IMR-90 (cell line): ENCODE measurements at regions not wholly inside any gene's neighbourhood (a gene's known extent, or its start where the extent isn't known, plus 50 kb on each side); places are given as distances from the start of the nearest gene placed in this dataset.
"Not testable (repeated sequence)": the region's sequence is repeated elsewhere in the genome, so short reads cannot be mapped to it uniquely, and the experiment has no call there.

ENCODE experiments used
- ATAC-seq: fragments of 200-7000 bp; cut with Tn5 transposase; 2 replicates; pipeline ENCODE4 v1.9.1; 2020; ENCODE audit warnings: low read depth, mild to moderate bottlenecking, moderate library complexity
- BruUV-seq: library from RNA; stranded (reverse); fragments of 400-500 nt; replicated peaks from 2 replicates; lab custom pipeline; 2021; lab: Mats Ljungman, UMichigan
- CTCF ChIA-PET: fragments of 300-600 bp; formaldehyde crosslinking; extraction: SDS; loops from one replicate; lab custom pipeline; 2021; ENCODE audit warnings: antibody characterized with exemption; lab: Yijun Ruan, JAX
- POLR2A ChIA-PET: fragments of 300-600 bp; sonication (Branson Sonifier 250); formaldehyde crosslinking; loops from one replicate; lab custom pipeline; 2022; ENCODE audit warnings: antibody characterized with exemption; ENCODE audit not compliant: unreplicated experiment; lab: Charles Lee
- DNase-seq: peaks from one replicate; pipeline ENCODE4 v3.0.0; 2013
- H2AFZ ChIP-seq: replicated peaks from 2 replicates; pipeline ENCODE3; 2013; ENCODE audit warnings: low read length, mild to moderate bottlenecking; ENCODE audit not compliant: poor library complexity
- H2AK5ac ChIP-seq: 2 replicates; pipeline ENCODE4 v1.6.1; 2013; ENCODE audit warnings: low read depth, low read length, inconsistent platforms
- H2AK9ac ChIP-seq: replicated peaks from 2 replicates; pipeline ENCODE3; 2013; ENCODE audit warnings: mild to moderate bottlenecking, low read depth, low read length, moderate library complexity; ENCODE audit not compliant: poor library complexity
- H2BK120ac ChIP-seq: 2 replicates; pipeline ENCODE4 v1.6.1; 2013; ENCODE audit warnings: low read depth, low read length, inconsistent platforms
- H2BK15ac ChIP-seq: 3 replicates; pipeline ENCODE4 v1.6.1; 2013; ENCODE audit warnings: low read depth, low read length, inconsistent platforms
- H2BK20ac ChIP-seq: 2 replicates; pipeline ENCODE4 v1.6.1; 2013; ENCODE audit warnings: low read depth, mild to moderate bottlenecking, inconsistent platforms, low read length, moderate library complexity
- H2BK5ac ChIP-seq: 2 replicates; pipeline ENCODE4 v1.6.1; 2013; ENCODE audit warnings: mild to moderate bottlenecking, low read depth, low read length, inconsistent platforms; ENCODE audit not compliant: poor library complexity, severe bottlenecking
- H3K14ac ChIP-seq: replicated peaks from 2 replicates; pipeline ENCODE4 v1.6.1; 2013; ENCODE audit warnings: low read depth, low read length, inconsistent platforms
- H3K18ac ChIP-seq: 2 replicates; pipeline ENCODE4 v1.6.1; 2013; ENCODE audit warnings: low read depth, low read length, control low read depth
- H3K23ac ChIP-seq: 2 replicates; pipeline ENCODE4 v1.6.1; 2013; ENCODE audit warnings: low read depth, low read length, inconsistent platforms
- H3K27ac ChIP-seq: 2 replicates; pipeline ENCODE4 v1.5.1; 2013; ENCODE audit warnings: mild to moderate bottlenecking, control low read depth, low read length; ENCODE audit not compliant: insufficient read depth
- H3K27me3 ChIP-seq: 2 replicates; pipeline ENCODE4 v1.6.1; 2013; ENCODE audit warnings: low read length; ENCODE audit not compliant: control insufficient read depth, insufficient read depth
- H3K36me3 ChIP-seq: 2 replicates; pipeline ENCODE4 v1.6.1; 2013; ENCODE audit warnings: low read length, mixed read lengths; ENCODE audit not compliant: control insufficient read depth, insufficient read depth
- H3K4ac ChIP-seq: 2 replicates; pipeline ENCODE4 v1.6.1; 2013; ENCODE audit warnings: low read depth, low read length, inconsistent platforms
- H3K4me1 ChIP-seq: 2 replicates; pipeline ENCODE4 v1.6.1; 2013; ENCODE audit warnings: low read length, mixed read lengths; ENCODE audit not compliant: control insufficient read depth, insufficient read depth
- H3K4me2 ChIP-seq: 2 replicates; pipeline ENCODE4 v1.6.1; 2013; ENCODE audit warnings: low read depth, mild to moderate bottlenecking, control low read depth, low read length, moderate library complexity
- H3K4me3 ChIP-seq: 2 replicates; pipeline ENCODE4 v1.5.1; 2013; ENCODE audit warnings: low read depth, mild to moderate bottlenecking, control low read depth, low read length, moderate library complexity; ENCODE audit not compliant: insufficient read depth
- H3K56ac ChIP-seq: 2 replicates; pipeline ENCODE4 v1.6.1; 2013; ENCODE audit warnings: low read length, inconsistent platforms; ENCODE audit not compliant: insufficient read depth; ENCODE audit errors: extremely low read depth
- H3K79me1 ChIP-seq, 2 experiments: 2 replicates each; pipeline ENCODE4 v1.6.1; 2013; ENCODE audit warnings: low read length in 2 of 2, inconsistent platforms in 1 of 2, low read depth in 1 of 2
- H3K9ac ChIP-seq: 2 replicates; pipeline ENCODE4 v1.6.1; 2013; ENCODE audit warnings: low read depth, low read length, control low read depth
- H3K9me1 ChIP-seq: 2 replicates; pipeline ENCODE4 v1.6.1; 2013; ENCODE audit warnings: low read length, inconsistent platforms; ENCODE audit not compliant: insufficient read depth
- H3K9me3 ChIP-seq: 2 replicates; pipeline ENCODE4 v1.6.1; 2013; ENCODE audit warnings: low read length; ENCODE audit not compliant: control insufficient read depth, insufficient read depth
- H4K20me1 ChIP-seq: 2 replicates; pipeline ENCODE4 v1.6.1; 2013; ENCODE audit warnings: low read length, inconsistent platforms; ENCODE audit not compliant: insufficient read depth
- H4K5ac ChIP-seq: 2 replicates; pipeline ENCODE4 v1.6.1; 2013; ENCODE audit warnings: mild to moderate bottlenecking, low read depth, low read length, control low read depth
- H4K8ac ChIP-seq, 2 experiments: 2 replicates each; pipeline ENCODE4 v1.6.1; 2013; ENCODE audit warnings: low read depth in 2 of 2, low read length in 2 of 2, control low read depth in 1 of 2, inconsistent platforms in 1 of 2
- H4K91ac ChIP-seq: 2 replicates; pipeline ENCODE4 v1.6.1; 2013; ENCODE audit warnings: low read depth, low read length, inconsistent platforms; ENCODE audit not compliant: insufficient read depth
- MAFK ChIP-seq: IDR thresholded peaks from 2 replicates; pipeline ENCODE4 v1.6.1; 2012; ENCODE audit warnings: low read depth, low read length, improper control_type of control experiment
- RCOR1 ChIP-seq: IDR thresholded peaks from 2 replicates; pipeline ENCODE4 v1.6.1; 2012; ENCODE audit warnings: mild to moderate bottlenecking, low read length, improper control_type of control experiment; ENCODE audit not compliant: insufficient replicate concordance
- whole genome bisulfite sequencing, 2 experiments: methylation state at CpG; one replicate each; pipeline versions ENCODE4 v1.1.5 to v1.1.7; 2013; ENCODE audit warnings: missing lambda C conversion rate in 2 of 2; ENCODE audit not compliant: insufficient read length in 1 of 2; ENCODE audit errors: extremely low coverage in 2 of 2; 5-methylcytosine and 5-hydroxymethylcytosine counted together
- dilution Hi-C: fragments of 300-500 bp; cut with HindIII; formaldehyde crosslinking; loops from one replicate; pipeline ENCODE4 v1.14.3; 2018; ENCODE audit warnings: low sequenced_read_pairs; ENCODE audit not compliant: unreplicated experiment
- in situ Hi-C: fragments of 300-500 bp; cut with MboI; formaldehyde crosslinking; loops from 3 replicates; pipeline ENCODE4 v1.14.3; 2019; ENCODE audit warnings: low sequenced_read_pairs, inconsistent platforms, mixed read lengths
- intact Hi-C: fragments of 100-400 bp; cut with micrococcal nuclease; formaldehyde crosslinking; loops from 2 replicates; pipeline ENCODE4 v1.10.0; 2022

DNA sequence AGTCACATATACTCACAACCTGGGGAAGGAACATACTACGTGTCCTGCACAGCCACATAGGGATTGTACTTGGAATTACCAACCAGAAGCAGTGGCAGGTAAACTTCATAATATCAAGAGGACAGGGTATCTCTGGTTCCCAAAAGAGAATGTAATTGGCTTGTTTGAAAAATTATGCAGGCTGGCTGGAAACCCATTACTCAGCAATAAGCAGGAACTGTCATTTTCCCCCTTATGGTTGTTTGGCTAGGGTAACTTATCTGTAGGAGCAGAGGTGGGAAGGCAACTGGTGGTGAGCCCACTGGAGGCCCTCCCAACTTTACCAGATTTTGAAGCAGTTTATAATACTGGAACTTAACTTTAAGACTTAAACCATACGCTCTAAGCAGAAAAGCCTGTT, 924.1 kb downstream of the LRRIQ3 start:
- Histone ChIP-seq H4K20me1 (no peaks in the 10 kb centered on the region), H3K14ac (no peak overlapping the region), H2AK9ac (no peak overlapping the region), H3K56ac (no peak overlapping the region), H3K23ac (no peak overlapping the region), H3K4ac (no peak overlapping the region), H2BK15ac (no peak overlapping the region), H2BK120ac (no peak overlapping the region), H3K9me3 (peaks cover 9% of the 10 kb centered on the region; the same call in 1 of the 2 replicates), H3K4me2 (no peak overlapping the region), H3K79me1 (no peaks in the 10 kb centered on the region), H3K4me1 (no peaks in the 10 kb centered on the region), H2BK5ac (no peak overlapping the region), H4K91ac (no peak overlapping the region), H3K9ac (no peak overlapping the region), H3K9me1 (no peaks in the 10 kb centered on the region), H3K27ac (no peak overlapping the region), H2BK20ac (no peak overlapping the region), H2AFZ (no peak overlapping the region), H4K5ac (no peak overlapping the region), H3K36me3 (no peaks in the 10 kb centered on the region), H3K18ac (no peak overlapping the region), H3K4me3 (no peak overlapping the region), H2AK5ac (no peak overlapping the region), H4K8ac (no peak overlapping the region), H3K27me3 (no peaks in the 10 kb centered on the region)
- TF ChIP-seq RCOR1, result no peak
- TF ChIP-seq MAFK, result peak; percentile 56; the same call in 1 of the 2 replicates
- POLR2A ChIA-PET, result no interaction called here
- in situ Hi-C loops, result no loop called here
- dilution Hi-C loops, result no loop called here
- no TSS peak for BruUV-seq
- ATAC-seq (no peak), DNase-seq (no peak)
- no CpG with 5 or more reads among the region's 2 CpGs for WGBS, 2 experiments
- CTCF ChIA-PET, result no interaction called here
- intact Hi-C loops, result no loop called here

GRCh38 chr1:73245196-73245595, 952.8 kb downstream of the LRRIQ3 start:
- H3K18ac ChIP-seq, H2BK120ac ChIP-seq, H3K4me3 ChIP-seq, H4K5ac ChIP-seq, H3K9me3 ChIP-seq, H4K8ac ChIP-seq, H2BK5ac ChIP-seq, H2AK9ac ChIP-seq, H3K9ac ChIP-seq, H2AK5ac ChIP-seq, H3K36me3 ChIP-seq, BruUV-seq, CTCF ChIA-PET, H3K14ac ChIP-seq, H2AFZ ChIP-seq, H3K4me2 ChIP-seq, H3K4me1 ChIP-seq, DNase-seq, H3K79me1 ChIP-seq, H3K56ac ChIP-seq, H2BK15ac ChIP-seq, H3K9me1 ChIP-seq, H4K20me1 ChIP-seq, H4K91ac ChIP-seq, H3K23ac ChIP-seq, in situ Hi-C loops, H3K27ac ChIP-seq, H3K4ac ChIP-seq, H2BK20ac ChIP-seq, POLR2A ChIA-PET, H3K27me3 ChIP-seq, ATAC-seq, dilution Hi-C loops: not testable (repeated sequence)
- intact Hi-C loops, result loop anchor here (5.0 kb wide), 1 partner anchor 1363 kb away; no protein-coding TSS in a partner anchor
